HG03354 (cell line): ENCODE measurements at regions not wholly inside any gene's neighbourhood (a gene's known extent, or its start where the extent isn't known, plus 50 kb on each side); places are given as distances from the start of the nearest gene placed in this dataset.
"Not testable (repeated sequence)": the region's sequence is repeated elsewhere in the genome, so short reads cannot be mapped to it uniquely, and the experiment has no call there.

Experiments used
- ATAC-seq: cut with Tn5 transposase; IDR thresholded peaks from one replicate; pipeline ENCODE4 v1.9.1; 2021; ENCODE audit warnings: mild to moderate bottlenecking; ENCODE audit not compliant: unreplicated experiment, poor library complexity, severe bottlenecking

DNA sequence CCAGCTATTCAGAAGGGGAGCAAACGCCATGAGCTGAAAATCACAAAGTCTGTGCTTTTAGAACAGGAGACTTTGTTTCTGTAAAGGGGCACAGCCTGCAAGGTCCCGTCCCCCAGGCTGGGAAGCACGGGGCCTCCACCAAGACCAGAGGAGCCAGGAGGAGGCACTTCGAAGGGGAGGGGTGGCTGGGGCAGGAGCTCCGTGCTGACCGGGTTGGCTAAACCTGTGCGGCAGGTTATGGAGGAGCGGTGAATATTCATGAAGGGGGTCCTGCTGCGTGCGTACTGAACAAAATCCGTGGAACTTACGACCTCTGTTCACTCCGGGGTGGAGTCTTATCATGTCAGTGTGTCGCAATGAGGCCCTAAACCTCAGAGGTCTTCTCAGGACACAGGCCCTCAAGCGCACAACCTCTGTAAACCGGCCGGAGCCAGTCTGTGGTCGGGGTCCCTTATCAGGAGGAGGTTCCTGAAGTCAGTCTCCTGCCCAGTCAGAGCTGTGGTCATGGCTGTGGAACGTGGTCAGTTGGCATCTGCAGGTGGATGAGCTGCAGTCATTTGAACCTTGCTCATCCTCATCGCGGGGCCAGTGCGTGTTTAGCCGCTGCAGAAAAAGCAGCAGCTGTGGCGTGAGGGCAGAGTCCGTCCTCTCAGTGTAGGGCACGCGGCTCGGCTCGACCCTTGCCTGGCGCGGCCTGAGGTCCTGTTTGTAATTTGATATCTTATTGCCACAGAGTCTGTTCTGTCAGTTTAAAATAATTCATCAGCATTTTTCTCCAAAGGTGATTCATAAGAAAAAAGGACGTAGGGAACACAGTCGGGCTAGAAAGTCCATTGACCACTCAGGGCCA, 5507.7 kb upstream of the TPTE start:
- not testable (repeated sequence) for ATAC-seq

DNA sequence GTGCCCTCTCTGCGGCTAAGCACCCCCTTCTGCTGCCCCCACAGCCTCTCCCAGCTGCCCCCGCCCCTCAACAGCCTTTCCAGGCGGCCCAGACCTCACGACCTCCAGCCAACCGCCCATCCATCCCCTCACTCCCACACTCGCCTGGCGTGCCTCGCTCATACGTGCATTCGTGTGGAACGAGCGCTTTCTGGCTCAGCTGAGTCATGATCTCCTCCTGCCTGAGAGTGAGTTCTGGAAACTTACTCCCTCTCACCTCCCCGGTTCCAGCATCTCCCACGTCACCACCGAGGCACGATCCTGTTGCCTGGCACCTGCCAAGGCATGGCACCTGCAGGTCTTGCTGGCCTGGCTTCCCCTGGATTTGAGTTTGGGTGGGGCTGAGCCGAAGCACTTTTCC, 5506.2 kb upstream of the TPTE start:
- not testable (repeated sequence) for ATAC-seq

DNA sequence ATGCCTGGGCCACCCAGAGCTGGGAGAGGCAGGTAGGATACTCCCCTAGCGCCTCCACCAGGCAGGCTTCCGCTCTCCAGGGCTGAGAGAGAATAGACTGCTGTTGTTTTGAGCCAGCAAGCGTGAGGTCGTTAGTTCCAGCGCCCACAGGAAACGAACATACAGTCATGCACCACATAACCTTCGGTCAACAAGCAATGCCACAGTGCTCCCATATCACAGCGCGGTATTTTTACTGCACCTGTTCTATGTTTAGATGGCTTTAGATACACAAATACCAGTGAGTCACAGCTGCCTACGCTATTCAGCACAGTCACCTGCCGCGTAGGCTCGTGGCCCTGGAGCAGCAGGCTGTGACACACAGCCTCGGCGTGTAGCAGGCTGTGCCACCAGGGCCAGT, 5502.3 kb upstream of the TPTE start:
- ATAC-seq, result peak; percentile 56

DNA sequence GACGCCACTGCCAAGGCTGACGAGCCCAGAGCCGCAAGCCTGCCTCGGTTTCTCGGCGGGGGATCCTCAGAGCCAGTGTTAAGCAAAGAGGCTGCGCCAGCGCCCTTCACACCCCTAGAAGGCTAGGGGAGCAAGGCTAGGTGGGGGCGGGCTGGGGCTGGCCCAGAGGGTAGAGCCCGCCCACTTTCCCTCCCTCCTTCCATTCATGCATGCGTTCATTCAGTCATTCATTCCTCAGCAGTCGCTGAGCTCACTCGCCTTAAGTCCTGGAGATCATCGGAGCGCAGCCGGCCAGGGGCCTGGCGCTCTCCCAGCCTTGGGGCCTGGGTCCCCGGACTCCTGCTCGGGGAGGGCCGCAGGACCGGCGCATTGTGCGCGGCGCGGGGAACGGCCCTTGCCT, 5499.6 kb upstream of the TPTE start:
- ATAC-seq, result peak; percentile 37

DNA sequence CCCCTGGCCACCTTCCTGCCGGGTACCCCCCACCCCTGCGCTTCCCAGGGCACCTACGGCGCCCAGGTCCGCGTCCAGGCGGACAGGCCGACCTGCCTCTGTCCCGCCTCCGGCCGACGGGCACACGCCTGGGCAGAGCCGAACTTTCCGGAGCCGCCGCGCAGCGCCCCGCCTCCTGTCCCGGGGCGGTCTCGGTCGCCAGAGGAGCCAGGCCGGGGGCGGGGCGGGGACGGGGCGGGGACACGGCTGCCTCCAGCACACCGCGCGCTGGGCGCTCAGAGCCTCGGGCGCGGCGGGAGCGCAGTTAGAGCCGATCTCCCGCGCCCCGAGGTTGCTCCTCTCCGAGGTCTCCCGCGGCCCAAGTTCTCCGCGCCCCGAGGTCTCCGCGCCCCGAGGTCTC, 5499.1 kb upstream of the TPTE start:
- peak; percentile 47 for ATAC-seq

DNA sequence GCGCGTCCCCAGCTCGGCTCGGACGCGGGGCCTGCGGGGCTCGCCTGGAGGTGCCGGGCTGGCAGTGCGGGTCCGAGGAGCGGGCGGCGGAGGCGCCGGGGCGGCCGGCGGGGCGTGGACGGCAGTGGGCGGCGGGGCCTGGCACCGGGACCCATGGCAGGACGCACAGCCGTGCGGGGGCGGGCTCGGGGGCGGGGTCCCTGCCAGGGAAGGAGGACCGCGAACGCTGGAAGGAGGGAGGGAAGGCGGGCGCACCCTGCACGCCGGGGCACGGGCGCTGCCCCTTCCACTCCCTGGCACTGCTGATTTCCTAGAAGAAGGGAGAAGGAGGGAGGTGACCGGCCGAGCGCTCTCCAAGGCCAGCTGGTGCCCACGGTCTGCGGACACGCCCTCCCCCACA, 5498.6 kb upstream of the TPTE start:
- not testable (repeated sequence) for ATAC-seq

DNA sequence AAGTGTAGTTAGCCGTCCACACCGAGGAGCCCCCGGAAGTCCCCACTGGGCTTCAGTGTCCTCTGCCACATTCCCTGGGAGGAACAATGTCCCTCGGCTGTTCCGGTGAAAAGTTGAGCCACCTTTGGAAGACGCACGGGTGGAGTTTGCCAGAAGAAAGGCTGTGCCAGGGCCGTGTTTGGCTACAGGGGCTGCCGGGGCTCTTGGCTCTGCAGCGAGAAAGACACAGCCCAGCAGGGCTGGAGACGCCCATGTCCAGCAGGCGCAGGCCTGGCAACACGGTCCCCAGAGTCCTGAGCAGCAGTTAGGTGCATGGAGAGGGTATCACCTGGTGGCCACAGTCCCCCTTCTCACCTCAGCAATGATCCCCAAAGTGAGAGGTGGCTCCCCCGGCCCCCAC, 5486.2 kb upstream of the TPTE start:
- ATAC-seq, result not testable (repeated sequence)

DNA sequence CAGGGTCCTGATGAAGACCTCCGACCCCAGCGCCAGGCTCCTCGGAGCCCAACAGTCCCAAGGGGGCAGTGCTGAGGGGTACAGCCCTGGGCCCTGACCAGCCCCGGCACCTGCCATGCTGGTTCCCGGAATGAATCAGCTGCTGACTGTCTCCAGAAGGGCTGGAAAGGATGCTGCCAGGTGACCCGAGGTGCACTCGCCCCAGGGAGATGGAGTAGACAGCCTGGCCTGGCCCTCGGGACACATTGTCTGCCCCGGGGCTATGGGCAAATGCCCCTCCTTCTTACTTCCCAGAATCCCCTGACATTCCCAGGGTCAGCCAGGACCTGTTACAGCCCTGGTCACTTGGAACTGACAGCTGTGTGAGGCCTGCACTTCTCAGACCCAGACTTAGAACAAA, 5485.8 kb upstream of the TPTE start:
- not testable (repeated sequence) for ATAC-seq

DNA sequence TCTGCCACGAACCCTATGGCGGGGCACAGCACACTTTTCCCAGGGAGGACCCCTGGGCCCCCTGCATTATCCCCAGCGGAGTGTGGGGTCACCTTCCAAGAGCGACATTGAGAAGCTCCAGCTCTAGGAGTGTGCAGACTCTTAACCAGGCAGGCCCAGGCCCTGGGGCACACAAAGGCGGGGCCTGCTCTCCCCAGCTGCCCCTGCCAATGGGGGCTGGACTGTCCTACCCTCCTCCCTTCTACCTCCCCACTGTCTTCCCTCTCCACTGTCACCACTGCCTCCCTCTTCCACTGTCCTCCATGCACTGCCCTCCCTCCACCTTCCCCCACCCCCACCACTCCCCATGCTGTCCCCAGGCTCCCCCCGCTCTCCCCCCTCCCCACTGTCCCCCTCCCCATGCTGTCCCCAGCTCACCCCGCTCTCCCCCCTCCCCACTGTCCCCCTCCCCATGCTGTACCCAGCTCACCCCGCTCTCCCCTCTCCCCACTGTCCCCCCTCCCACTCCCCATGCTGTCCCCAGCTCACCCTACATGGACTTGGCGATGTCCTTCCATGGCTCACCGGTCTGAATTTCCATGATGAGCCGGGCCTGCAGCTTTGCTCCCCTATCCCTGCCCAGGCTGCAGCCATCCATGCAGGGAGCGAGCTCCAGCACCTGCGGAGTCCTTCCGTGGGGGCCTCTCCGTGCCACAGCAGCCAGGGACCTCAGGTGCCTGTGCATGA, 5483.6 kb upstream of the TPTE start:
- not testable (repeated sequence) for ATAC-seq

DNA sequence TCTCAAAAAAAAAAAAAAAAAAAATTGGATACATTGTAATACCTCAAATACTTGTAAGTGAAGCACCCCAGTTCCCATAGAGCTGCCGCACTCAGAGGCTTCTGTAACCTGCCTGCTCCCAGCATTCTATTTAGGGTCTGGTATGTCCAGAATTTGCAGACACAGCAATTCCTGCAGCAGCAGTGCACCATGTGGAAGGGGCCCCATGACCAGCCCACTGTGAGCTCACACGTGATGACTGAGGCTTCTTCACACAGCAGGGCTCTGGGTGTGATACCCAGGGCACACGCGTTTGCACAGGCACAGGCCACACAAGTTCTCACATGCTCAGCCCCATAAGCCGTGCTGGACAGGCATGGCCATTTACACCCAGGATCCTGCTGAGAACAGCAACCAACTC, 5481.5 kb upstream of the TPTE start:
- ATAC-seq, result not testable (repeated sequence)

DNA sequence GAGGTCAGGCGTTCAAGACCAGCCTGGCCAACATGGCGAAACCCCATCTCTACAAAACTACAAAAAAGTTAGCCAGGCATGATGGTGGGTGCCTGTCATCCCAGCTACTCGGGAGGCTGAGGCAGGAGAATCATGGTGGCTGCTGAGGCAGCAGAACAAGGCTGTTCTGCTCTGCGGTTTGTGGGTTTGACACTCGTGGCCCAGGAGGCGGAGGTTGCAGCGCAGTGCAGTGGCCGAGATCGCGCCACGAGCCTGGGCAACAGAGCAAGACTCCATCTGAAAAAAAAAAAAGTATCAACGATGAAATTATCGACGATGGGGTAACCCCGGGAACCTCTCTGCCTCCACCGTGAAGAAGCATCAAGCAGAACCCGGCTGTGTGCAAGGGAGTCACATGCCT, 5478.8 kb upstream of the TPTE start:
- ATAC-seq, result not testable (repeated sequence)

DNA sequence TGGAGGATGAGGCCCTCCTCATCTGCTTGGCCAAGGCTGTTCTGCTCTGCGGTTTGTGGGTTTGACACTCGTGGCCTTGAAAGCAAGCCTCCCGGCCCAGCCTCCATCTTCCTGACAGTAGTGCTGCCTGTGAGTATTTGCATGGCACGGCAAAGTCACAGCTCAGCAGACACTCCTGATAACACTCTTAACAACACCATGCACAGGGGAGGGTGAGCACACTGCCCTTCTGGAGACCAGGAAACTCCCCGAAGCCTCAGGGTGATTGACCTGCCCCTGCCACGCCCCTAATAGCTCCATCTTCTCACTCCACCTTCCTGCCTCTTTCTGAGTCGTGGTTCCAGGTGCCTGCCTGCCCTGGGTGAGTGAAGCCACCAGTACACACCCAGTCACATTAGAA, 5476.6 kb upstream of the TPTE start:
- ATAC-seq, result not testable (repeated sequence)

DNA sequence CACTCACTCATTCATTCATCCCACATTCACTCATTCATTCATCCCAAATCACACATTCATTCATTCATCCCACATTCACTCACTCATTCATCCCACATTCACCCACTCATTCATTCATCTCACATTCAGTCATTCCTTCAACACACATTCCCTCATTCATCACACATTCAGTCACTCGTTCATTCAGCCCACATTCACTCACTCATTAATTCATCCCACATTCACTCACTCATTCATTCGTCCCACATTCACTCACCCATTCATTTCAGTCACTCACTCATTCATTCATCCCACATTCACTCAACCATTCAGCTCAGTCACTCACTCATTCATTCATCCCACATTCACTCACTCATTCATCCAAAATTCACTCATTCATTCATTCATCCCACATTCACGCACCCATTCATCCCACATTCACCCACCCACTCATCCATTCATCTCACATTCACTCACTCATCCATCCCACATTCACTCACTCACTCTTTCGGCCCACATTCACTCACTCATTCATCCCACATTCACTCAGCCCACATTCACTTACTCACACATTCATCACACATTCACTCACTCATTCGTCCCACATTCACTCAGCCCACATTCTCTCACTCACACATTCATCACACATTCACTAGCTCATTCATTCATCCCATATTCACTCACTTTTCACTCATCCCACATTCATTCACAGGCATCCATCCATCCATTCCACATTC, 5469.9 kb upstream of the TPTE start:
- ATAC-seq, result not testable (repeated sequence)

DNA sequence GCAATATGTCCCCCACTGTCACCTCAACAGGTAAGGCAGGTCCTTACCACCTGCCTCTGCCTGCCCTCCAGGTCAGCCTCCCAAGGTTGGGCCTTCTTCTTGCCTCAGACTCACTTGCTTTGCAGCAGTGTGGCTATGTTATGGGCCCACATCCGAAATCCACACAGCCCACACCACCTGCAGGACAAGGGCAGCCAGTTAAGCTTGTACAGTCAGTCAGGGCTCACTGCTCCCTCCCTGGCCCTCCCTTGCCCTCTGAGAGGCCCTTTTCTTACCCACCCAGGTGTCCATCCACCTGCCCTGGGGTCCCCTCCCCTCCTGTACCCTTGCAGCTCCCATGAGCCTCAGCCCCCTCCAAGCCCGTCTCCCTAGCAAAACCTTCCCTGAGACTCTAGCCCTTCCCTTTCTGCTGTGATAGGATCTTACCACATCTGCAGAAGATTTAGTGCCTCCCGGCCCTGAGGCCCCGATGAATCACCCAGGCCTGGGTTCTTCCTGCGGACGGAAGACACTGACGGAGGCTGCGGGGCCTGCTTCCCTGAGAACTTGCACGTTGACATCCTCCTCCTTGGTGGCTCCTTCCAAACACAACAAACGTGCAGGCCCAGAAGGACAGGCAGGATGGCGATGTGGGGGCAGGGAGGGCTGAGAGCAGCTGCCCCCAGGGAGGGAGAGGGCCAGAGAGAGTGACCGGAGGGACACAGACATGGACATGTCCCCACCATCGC, 5466.2 kb upstream of the TPTE start:
- ATAC-seq, result not testable (repeated sequence)

DNA sequence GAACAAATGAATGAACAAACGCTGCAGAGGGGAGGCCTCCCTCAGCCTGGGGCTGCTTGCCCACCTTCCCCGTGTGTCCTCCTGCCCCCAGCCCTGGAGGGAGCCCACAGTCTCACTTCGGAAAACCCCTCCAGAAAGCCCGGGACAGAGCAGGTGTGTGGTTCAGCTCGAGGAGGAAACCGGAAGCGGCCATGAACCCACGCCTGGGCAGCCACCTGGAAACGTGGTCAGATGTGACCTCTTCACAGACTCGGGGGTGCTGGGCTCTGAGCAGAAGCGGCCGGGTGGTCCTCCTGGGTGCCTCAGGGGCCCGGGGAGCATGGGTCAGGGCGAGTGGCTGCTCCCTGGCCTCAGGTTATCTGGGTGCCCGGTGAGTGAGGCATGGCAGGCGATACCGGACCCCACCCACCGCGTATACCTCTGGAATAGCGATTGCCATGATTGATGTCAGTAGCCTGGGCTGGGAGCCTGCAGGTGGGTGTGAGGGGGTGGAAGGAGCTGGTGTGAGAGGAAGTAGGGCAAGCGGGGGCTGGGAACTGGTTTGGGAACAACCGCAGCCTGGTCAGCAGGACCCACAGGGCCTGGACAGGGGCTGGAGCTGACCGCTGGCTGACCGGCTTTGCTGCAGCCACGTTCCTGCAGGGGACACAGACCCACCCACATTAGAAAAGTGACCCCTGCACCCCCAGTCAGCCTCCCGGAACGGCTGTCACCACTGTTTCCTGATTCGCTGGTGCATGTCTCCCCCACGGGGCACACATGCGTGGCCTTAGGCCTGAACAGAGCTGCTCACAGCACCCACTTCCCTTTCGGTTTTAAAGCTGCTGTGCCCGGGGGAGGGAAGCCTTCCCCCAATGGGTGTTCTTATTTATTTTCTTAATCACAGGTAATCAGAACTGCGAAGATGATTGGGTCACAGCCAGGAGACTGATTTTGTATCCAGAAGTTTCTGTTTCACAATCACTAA, 5465.1 kb upstream of the TPTE start:
- ATAC-seq, result peak; percentile 75

DNA sequence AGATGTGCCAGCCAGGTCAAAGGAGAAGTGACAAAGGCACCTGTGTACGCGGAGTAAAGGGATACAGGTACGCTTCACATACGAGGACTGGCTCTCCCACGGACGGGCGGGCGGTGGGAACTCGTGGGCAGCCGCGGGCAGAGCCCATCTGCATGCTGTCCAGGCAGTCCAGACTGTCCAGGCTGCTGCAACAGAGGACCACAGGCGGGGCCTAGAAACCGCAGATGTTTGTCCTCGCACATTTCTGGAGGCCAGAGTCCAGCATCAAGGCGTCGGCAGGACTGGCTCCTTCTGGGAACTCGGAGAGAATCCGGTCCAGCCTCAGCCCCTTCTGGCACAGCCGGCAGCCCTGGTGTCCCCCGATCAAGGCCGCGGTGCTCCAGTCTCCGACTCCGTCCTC, 5464.3 kb upstream of the TPTE start:
- ATAC-seq, result not testable (repeated sequence)

DNA sequence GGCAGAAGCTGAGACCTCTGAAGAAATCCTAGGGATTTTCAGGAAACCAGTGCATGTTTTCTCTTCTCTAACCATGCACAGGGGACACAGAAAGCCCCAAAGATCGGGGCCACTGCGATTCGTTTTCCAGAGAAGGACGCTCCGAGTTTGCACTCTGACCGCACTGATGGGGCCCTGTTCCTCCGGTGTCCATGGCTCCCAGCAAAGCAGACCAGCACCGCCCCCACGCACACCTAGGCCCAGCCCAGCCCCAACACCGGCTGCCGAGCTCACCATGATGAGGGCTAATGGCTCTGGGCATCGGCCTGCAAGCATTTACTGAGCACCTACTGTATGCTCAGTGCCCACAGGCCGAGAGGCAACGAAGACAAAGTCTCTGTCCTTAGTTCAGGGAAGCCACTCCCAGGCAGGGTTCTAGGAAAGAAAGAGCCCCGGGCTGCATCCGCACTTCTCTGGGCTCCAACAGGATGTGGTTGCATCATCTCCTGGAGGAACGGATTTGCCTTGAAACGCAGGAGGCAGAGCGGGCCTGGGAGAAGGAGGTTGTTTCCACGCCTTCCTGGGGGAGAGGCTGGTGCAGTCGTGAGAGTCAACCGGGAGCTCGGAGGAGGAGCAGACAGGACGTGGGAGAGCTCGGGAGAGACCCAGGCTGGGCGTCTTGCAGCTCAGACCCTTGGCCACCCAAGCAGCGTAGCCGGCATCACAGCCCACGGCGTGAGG, 5460.9 kb upstream of the TPTE start:
- ATAC-seq, result not testable (repeated sequence)

DNA sequence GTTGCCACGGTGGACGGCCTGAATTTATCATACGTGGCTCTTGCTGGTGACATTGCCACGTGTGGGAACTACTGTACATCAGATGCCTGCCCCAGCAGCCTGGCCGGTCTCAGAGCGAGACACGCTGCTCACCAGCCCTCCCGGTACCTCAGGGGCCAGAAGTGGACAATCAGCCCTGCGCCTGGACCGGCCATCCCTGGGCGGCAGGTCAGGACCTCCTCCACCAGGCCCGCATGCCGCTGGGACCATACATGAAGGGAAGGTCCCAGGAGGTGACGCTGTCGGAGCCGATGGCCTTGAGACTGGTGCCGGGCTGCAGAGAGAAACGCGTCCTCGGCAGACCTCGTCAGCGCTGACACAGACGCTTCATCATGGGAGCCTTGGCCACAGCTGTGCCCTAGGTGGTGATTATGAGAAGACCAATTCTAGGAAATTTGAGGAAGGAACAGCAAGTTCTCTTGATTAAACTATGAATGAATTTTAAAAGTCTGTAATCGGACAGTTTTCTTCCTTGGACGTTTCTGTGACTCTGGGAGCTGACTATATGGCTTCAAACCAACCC, 5456.7 kb upstream of the TPTE start:
- ATAC-seq, result not testable (repeated sequence)
